Left lung (tissue), 4 donors: ENCODE measurements at regions not wholly inside any gene's neighbourhood (a gene's known extent, or its start where the extent isn't known, plus 50 kb on each side); places are given as distances from the start of the nearest gene placed in this dataset.

Experiments
- ATAC-seq: fragments of 200-7000 bp; cut with Tn5 transposase; one replicate; pipeline ENCODE4 v1.9.1; 2020; ENCODE audit warnings: moderate library complexity
- DNase-seq, 4 donors: peaks; one replicate each; pipeline ENCODE4 v3.0.0-alpha.2; 2013 to 2020
- H3K27ac ChIP-seq, 2 donors: fragments of 200-600 bp; sonication (generic) in 1 of 2; one replicate each; pipeline versions ENCODE4 v1.5.0 to v1.8.0; 2020 to 2021
- H3K27me3 ChIP-seq, 2 donors: fragments of 200-600 bp; sonication (generic) in 1 of 2; one replicate each; pipeline versions ENCODE4 v1.5.0 to v1.8.0; 2020 to 2021
- H3K36me3 ChIP-seq, 2 donors: fragments of 200-600 bp; sonication (generic) in 1 of 2; one replicate each; pipeline versions ENCODE4 v1.5.0 to v1.8.0; 2020 to 2021
- H3K4me1 ChIP-seq, 2 donors: fragments of 200-600 bp; one replicate each; pipeline ENCODE4 v1.8.0; 2021
- H3K4me3 ChIP-seq, 2 donors: fragments of 200-600 bp; sonication (generic) in 1 of 2; one replicate each; pipeline versions ENCODE4 v1.5.0 to v1.8.0; 2020 to 2021; ENCODE audit warnings: mild to moderate bottlenecking in 1 of 2
- H3K9me3 ChIP-seq, 2 donors: fragments of 200-600 bp; sonication (generic) in 1 of 2; one replicate each; pipeline versions ENCODE4 v1.5.0 to v1.8.0; 2020 to 2021
- CTCF ChIP-seq, 2 donors: fragments of 200-600 bp; sonication (generic) in 1 of 2; IDR thresholded peaks; one replicate each; pipeline versions ENCODE4 v1.5.0 to v1.8.0; 2021; ENCODE audit warnings: antibody characterized with exemption in 2 of 2
- intact Hi-C, 2 donors: fragments of 100-400 bp; cut with DNase I; formaldehyde crosslinking; loops; one replicate each; pipeline versions ENCODE4 v1.11.2 to v1.14.2; 2022
- donor health status: DM: no; HTN: yes; CAD: no.
- donor health status: DM: no; HTN: no; CAD: no.

GRCh38 chrX:68997511-68997910 lies 167.7 kb downstream of the PJA1 start:
- ATAC-seq (no peak), DNase-seq (no peak)
- peak overlapping the region in 1 of 2 donors; percentile 44 for H3K27ac ChIP-seq
- H3K27me3 ChIP-seq = no peaks in the 10 kb centered on the region
- H3K36me3 ChIP-seq = no peaks in the 10 kb centered on the region
- H3K4me3 ChIP-seq = no peak overlapping the region
- intact Hi-C loops = loop anchor here in 1 of 2 donors (10.0 kb wide), 1 partner anchor 63 kb away; no protein-coding TSS in a partner anchor
- no peaks in the 10 kb centered on the region for H3K9me3 ChIP-seq
- H3K4me1 ChIP-seq = peaks cover 0 to 8% of the 10 kb centered on the region in 2 donors
- TF ChIP-seq CTCF (IDR thresholded peaks at IDR 0.05) = no peak

- peak in 2 of 4 donors; percentile 42 to 70 for DNase-seq
- Histone ChIP-seq H3K36me3 (no peaks in the 10 kb centered on the region), H3K4me1 (peaks cover 0 to 8% of the 10 kb centered on the region in 2 donors), H3K27me3 (no peaks in the 10 kb centered on the region), H3K9me3 (no peaks in the 10 kb centered on the region), H3K4me3 (no peak overlapping the region), H3K27ac (peak overlapping the region in 1 of 2 donors; percentile 23)
- intact Hi-C loops = loop anchor here in 1 of 2 donors (10.0 kb wide), 1 partner anchor 61 kb away; no protein-coding TSS in a partner anchor
- ATAC-seq = peak; percentile 60
- no peak for TF ChIP-seq CTCF (IDR thresholded peaks at IDR 0.05)
Observed at GRCh38 chrX:68995780-68996551, 167.1 kb downstream of the EFNB1 start.

GRCh38 chrX:68995386-68995779 lies 166.6 kb downstream of the EFNB1 start:
- no peak for ATAC-seq
- intact Hi-C loops = loop anchor here in 1 of 2 donors (10.0 kb wide), 1 partner anchor 61 kb away; no protein-coding TSS in a partner anchor
- Histone ChIP-seq H3K9me3 (no peaks in the 10 kb centered on the region), H3K27ac (peak overlapping the region in 1 of 2 donors; percentile 18), H3K4me1 (peaks cover 1 to 11% of the 10 kb centered on the region in 2 donors), H3K4me3 (no peak overlapping the region), H3K27me3 (no peaks in the 10 kb centered on the region), H3K36me3 (no peaks in the 10 kb centered on the region)
- no peak for TF ChIP-seq CTCF (IDR thresholded peaks at IDR 0.05)
- DNase-seq = no peak

- no peaks in the 10 kb centered on the region for H3K9me3 ChIP-seq
- DNase-seq = no peak
- no peak overlapping the region for H3K4me3 ChIP-seq
- no peaks in the 10 kb centered on the region for H3K36me3 ChIP-seq
- ATAC-seq = no peak
- H3K27me3 ChIP-seq = no peaks in the 10 kb centered on the region
- H3K27ac ChIP-seq = no peak overlapping the region
- H3K4me1 ChIP-seq = peaks cover 6 to 11% of the 10 kb centered on the region in 2 donors
- TF ChIP-seq CTCF (IDR thresholded peaks at IDR 0.05) = no peak
- intact Hi-C loops = loop anchor here in 1 of 2 donors (10.0 kb wide), 1 partner anchor 60 kb away; no protein-coding TSS in a partner anchor
Observed at GRCh38 chrX:68994891-68995255, 166.1 kb downstream of the EFNB1 start.

GRCh38 chrX:68994135-68994890 lies 165.5 kb downstream of the EFNB1 start:
- Histone ChIP-seq H3K9me3 (no peaks in the 10 kb centered on the region), H3K4me1 (peaks cover 6 to 11% of the 10 kb centered on the region in 2 donors), H3K4me3 (no peak overlapping the region), H3K27ac (no peak overlapping the region), H3K36me3 (no peaks in the 10 kb centered on the region), H3K27me3 (no peaks in the 10 kb centered on the region)
- no peak for TF ChIP-seq CTCF (IDR thresholded peaks at IDR 0.05)
- peak; percentile 12 for ATAC-seq
- intact Hi-C loops = loop anchor here in 1 of 2 donors (10.0 kb wide), 1 partner anchor 60 kb away; no protein-coding TSS in a partner anchor
- DNase-seq = no peak
